ENCODE measurements at regions not wholly inside any gene's neighbourhood (a gene's known extent, or its start where the extent isn't known, plus 50 kb on each side); places are given as distances from the start of the nearest gene placed in this dataset.

GRCh38 chr12:75684678-75685616 is 173.5 kb upstream of the KRR1 start:
- TF ChIP-seq CTCF (IDR thresholded peaks at IDR 0.05), result no peak
- TF ChIP-seq POLR2A (IDR thresholded peaks at IDR 0.05), result no peak

Measured in thyroid gland (tissue), 4 donors.